B cell (primary cell): ENCODE measurements at regions not wholly inside any gene's neighbourhood (a gene's known extent, or its start where the extent isn't known, plus 50 kb on each side); places are given as distances from the start of the nearest gene placed in this dataset.

Experiments used
- ATAC-seq: fragments of 200-7000 bp; cut with Tn5 transposase; one replicate; pipeline ENCODE4 v1.10.0; 2021; ENCODE audit warnings: low read depth, mild to moderate bottlenecking, moderate number of reproducible peaks, moderate library complexity
- CTCF ChIA-PET: fragments of 350-600 bp; sonication (Branson Sonifier 250); formaldehyde crosslinking; loops from one replicate; lab custom pipeline; 2021; ENCODE audit warnings: antibody characterized with exemption, inconsistent platforms; lab: Charles Lee
- POLR2A ChIA-PET: fragments of 350-600 bp; sonication (Branson Sonifier 250); formaldehyde crosslinking; loops from one replicate; lab custom pipeline; 2021; ENCODE audit warnings: antibody characterized with exemption; lab: Charles Lee
- DNase-seq: peaks from one replicate; pipeline ENCODE4 v3.0.0; 2013
- H2AFZ ChIP-seq: 2 replicates; pipeline ENCODE4 v1.6.1; 2012; ENCODE audit warnings: mild to moderate bottlenecking, low read depth, low read length; ENCODE audit not compliant: insufficient read depth, poor library complexity, severe bottlenecking
- H3K27ac ChIP-seq, 2 donors: 1 replicate in 1 of 2; 2 replicates in 1 of 2; pipeline ENCODE4 v1.5.1; 2012 to 2013; ENCODE audit warnings: low read length in 2 of 2, mild to moderate bottlenecking in 2 of 2, moderate library complexity in 1 of 2
- H3K27me3 ChIP-seq, 4 experiments: fragments of 200-600 bp in 1 of 4; sonication (generic) in 1 of 4; replicated peaks in 1 of 4; 1 replicate in 2 of 4; 2 replicates in 2 of 4; pipeline versions ENCODE4 v1.6.1 to v1.7.0; 2013 to 2016; ENCODE audit warnings: low read length in 3 of 4, mild to moderate bottlenecking in 2 of 4, mixed read lengths in 1 of 4, moderate library complexity in 1 of 4; ENCODE audit not compliant: insufficient read depth in 4 of 4, control insufficient read depth in 3 of 4; ENCODE audit errors: control extremely low read depth in 1 of 4
- H3K36me3 ChIP-seq, 2 experiments: replicated peaks in 1 of 2; 1 replicate in 1 of 2; 2 replicates in 1 of 2; pipeline versions ENCODE4 v1.6.1 to v1.7.1; 2013; ENCODE audit warnings: low read length in 1 of 2; ENCODE audit not compliant: insufficient read depth in 2 of 2, control insufficient read depth in 1 of 2; ENCODE audit errors: control extremely low read depth in 1 of 2, extremely low read depth in 1 of 2
- H3K4me1 ChIP-seq, 2 donors: fragments of 200-600 bp in 1 of 2; sonication (generic) in 1 of 2; 1 replicate in 1 of 2; 2 replicates in 1 of 2; pipeline versions ENCODE4 v1.5.1 to v1.6.1; 2013 to 2017; ENCODE audit warnings: low read length in 2 of 2; ENCODE audit not compliant: control insufficient read depth in 2 of 2, insufficient read depth in 2 of 2
- H3K4me2 ChIP-seq: replicated peaks from 2 replicates; pipeline ENCODE3; 2012; ENCODE audit warnings: mild to moderate bottlenecking, low read depth, low read length; ENCODE audit not compliant: poor library complexity, severe bottlenecking
- H3K4me3 ChIP-seq, 5 experiments: fragments of 200-600 bp in 1 of 5; sonication (generic) in 1 of 5; 1 replicate in 3 of 5; 2 replicates in 2 of 5; pipeline versions ENCODE4 v1.5.1 to v1.7.0; 2011 to 2016; ENCODE audit warnings: low read length in 4 of 5, mild to moderate bottlenecking in 4 of 5, low read depth in 2 of 5, control low read depth in 1 of 5, moderate library complexity in 1 of 5; ENCODE audit not compliant: insufficient read depth in 1 of 5; ENCODE audit errors: control extremely low read depth in 1 of 5, extremely low read depth in 1 of 5
- H3K79me2 ChIP-seq: fragments of 200-600 bp; sonication (generic); one replicate; pipeline ENCODE4 v1.6.0; 2016; ENCODE audit warnings: low read length; ENCODE audit not compliant: control insufficient read depth, insufficient read depth
- H3K9ac ChIP-seq: fragments of 200-600 bp; sonication (generic); 2 replicates; pipeline ENCODE4 v1.6.1; 2017; ENCODE audit warnings: mild to moderate bottlenecking, low read length, moderate library complexity
- H3K9me3 ChIP-seq, 3 donors: one replicate each; pipeline versions ENCODE4 v1.6.1 to v1.7.1; 2013; ENCODE audit warnings: low read length in 2 of 3; ENCODE audit not compliant: control insufficient read depth in 2 of 3, insufficient read depth in 1 of 3; ENCODE audit errors: control extremely low read depth in 1 of 3
- H4K20me1 ChIP-seq: 2 replicates; pipeline ENCODE4 v1.6.0; 2012; ENCODE audit warnings: mild to moderate bottlenecking, low read length; ENCODE audit not compliant: insufficient read depth, control insufficient read depth, poor library complexity, severe bottlenecking
- H3K27ac Mint-ChIP-seq: one replicate; pipeline ENCODE4 v1.8.0; 2021; ENCODE audit warnings: mixed read lengths
- H3K27me3 Mint-ChIP-seq: one replicate; pipeline ENCODE4 v1.8.0; 2021; ENCODE audit warnings: mixed read lengths
- H3K4me1 Mint-ChIP-seq: one replicate; pipeline ENCODE4 v1.8.0; 2021; ENCODE audit warnings: mixed read lengths
- H3K4me3 Mint-ChIP-seq: one replicate; pipeline ENCODE4 v1.8.0; 2021; ENCODE audit warnings: mixed read lengths
- H3K9me3 Mint-ChIP-seq: one replicate; pipeline ENCODE4 v1.8.0; 2022; ENCODE audit warnings: mixed read lengths; ENCODE audit not compliant: insufficient read depth
- CTCF ChIP-seq: fragments of 200-600 bp; IDR thresholded peaks from one replicate; pipeline ENCODE4 v1.8.0; 2022; ENCODE audit warnings: antibody characterized with exemption, mild to moderate bottlenecking
- EZH2 ChIP-seq: IDR thresholded peaks from 2 replicates; pipeline ENCODE4 v1.6.1; 2012; ENCODE audit warnings: borderline replicate concordance, low read depth, mild to moderate bottlenecking, moderate library complexity, low read length; ENCODE audit not compliant: insufficient read depth, poor library complexity, severe bottlenecking
- WGBS: methylation state at CpG from one replicate; pipeline ENCODE4 v1.1.5; 2013; ENCODE audit warnings: missing lambda C conversion rate; ENCODE audit not compliant: insufficient coverage; 5-methylcytosine and 5-hydroxymethylcytosine counted together
- intact Hi-C: fragments of 100-400 bp; cut with micrococcal nuclease; formaldehyde crosslinking; loops from one replicate; pipeline ENCODE4 v1.10.0; 2022

- no peak overlapping the region for H3K4me2 ChIP-seq
- TF ChIP-seq CTCF (no peak), EZH2 (no peak)
- Mint-ChIP-seq H3K4me1 (no peaks in the 10 kb centered on the region), H3K27me3 (no peaks in the 10 kb centered on the region), H3K27ac (no peak overlapping the region), H3K4me3 (no peak overlapping the region), H3K9me3 (no peaks in the 10 kb centered on the region)
- intact Hi-C loops = no loop called here
- CTCF ChIA-PET = no interaction called here
- whole genome bisulfite sequencing = no CpG with 5 or more reads among the region's 4 CpGs
- H3K79me2 ChIP-seq = no peaks in the 10 kb centered on the region
- H3K4me3 ChIP-seq = no peak overlapping the region
- ATAC-seq (no peak), DNase-seq (no peak)
- no peaks in the 10 kb centered on the region for H3K4me1 ChIP-seq
- no peaks in the 10 kb centered on the region for H4K20me1 ChIP-seq
- no peak overlapping the region for H3K27ac ChIP-seq
- no peaks in the 10 kb centered on the region for H3K27me3 ChIP-seq
- POLR2A ChIA-PET = no interaction called here
- H2AFZ ChIP-seq = no peak overlapping the region
- H3K9me3 ChIP-seq = no peaks in the 10 kb centered on the region
- no peaks in the 10 kb centered on the region for H3K36me3 ChIP-seq
- no peak overlapping the region for H3K9ac ChIP-seq
These were observed 193.7 kb upstream of the KHDRBS2 start for GRCh38 chr6:62479697-62480220.

GRCh38 chr6:62474793-62475192 is 188.8 kb upstream of the KHDRBS2 start:
- Histone ChIP-seq H4K20me1 (no peaks in the 10 kb centered on the region), H3K36me3 (no peaks in the 10 kb centered on the region), H3K4me2 (no peak overlapping the region), H2AFZ (no peak overlapping the region), H3K4me1 (no peaks in the 10 kb centered on the region), H3K27ac (no peak overlapping the region), H3K27me3 (no peaks in the 10 kb centered on the region), H3K9ac (no peak overlapping the region), H3K9me3 (peaks cover 0 to 4% (median 0%) of the 10 kb centered on the region in 3 donors), H3K4me3 (no peak overlapping the region), H3K79me2 (no peaks in the 10 kb centered on the region)
- WGBS = no CpG with 5 or more reads among the region's 3 CpGs
- ChIA-PET CTCF (no interaction called here), POLR2A (no interaction called here)
- Mint-ChIP-seq H3K4me1 (no peaks in the 10 kb centered on the region), H3K4me3 (no peak overlapping the region), H3K9me3 (no peaks in the 10 kb centered on the region), H3K27me3 (no peaks in the 10 kb centered on the region), H3K27ac (no peak overlapping the region)
- ATAC-seq = no peak
- no peak for TF ChIP-seq EZH2
- no peak for TF ChIP-seq CTCF
- no peak for DNase-seq
- intact Hi-C loops = no loop called here
